Fibroblast of lung (primary cell): ENCODE measurements at regions not wholly inside any gene's neighbourhood (a gene's known extent, or its start where the extent isn't known, plus 50 kb on each side); places are given as distances from the start of the nearest gene placed in this dataset.

ENCODE experiments used
- DNase-seq, 2 donors: peaks; one replicate each; pipeline versions ENCODE4 v3.0.0 to v3.0.0-alpha.2; 2010; ENCODE audit warnings: low read depth in 2 of 2
- H2AFZ ChIP-seq: 2 replicates; pipeline ENCODE4 v1.5.1; 2012; ENCODE audit warnings: low read length, control low read depth, inconsistent platforms
- H3K27ac ChIP-seq: 2 replicates; pipeline ENCODE4 v1.5.1; 2011; ENCODE audit warnings: low read length, control low read depth; ENCODE audit not compliant: insufficient read depth
- H3K27me3 ChIP-seq: 2 replicates; pipeline ENCODE4 v1.5.1; 2011; ENCODE audit warnings: mild to moderate bottlenecking, low read length; ENCODE audit not compliant: control insufficient read depth, insufficient read depth
- H3K36me3 ChIP-seq: 2 replicates; pipeline ENCODE4 v1.5.1; 2011; ENCODE audit warnings: low read length; ENCODE audit not compliant: control insufficient read depth, insufficient read depth
- H3K4me1 ChIP-seq: 2 replicates; pipeline ENCODE4 v1.5.1; 2011; ENCODE audit warnings: low read length; ENCODE audit not compliant: control insufficient read depth, insufficient read depth; ENCODE audit errors: extremely low read depth
- H3K4me2 ChIP-seq: 2 replicates; pipeline ENCODE4 v1.5.1; 2011; ENCODE audit warnings: low read length, control low read depth; ENCODE audit not compliant: insufficient read depth; ENCODE audit errors: extremely low read depth
- H3K4me3 ChIP-seq, 4 experiments: fragments of 200-600 bp in 1 of 4; sonication (generic) in 1 of 4; replicated peaks in 1 of 4; 2 replicates each; pipeline ENCODE4 v1.5.1; 2011 to 2016; ENCODE audit warnings: low read length in 4 of 4, low read depth in 3 of 4, mild to moderate bottlenecking in 3 of 4, control low read depth in 2 of 4, inconsistent platforms in 1 of 4, mixed read lengths in 1 of 4; ENCODE audit not compliant: insufficient read depth in 1 of 4; ENCODE audit errors: control extremely low read depth in 1 of 4
- H3K79me2 ChIP-seq: 2 replicates; pipeline ENCODE4 v1.5.1; 2012; ENCODE audit warnings: mild to moderate bottlenecking, low read length, inconsistent platforms; ENCODE audit not compliant: control insufficient read depth, insufficient read depth
- H3K9ac ChIP-seq: 2 replicates; pipeline ENCODE4 v1.5.1; 2011; ENCODE audit warnings: mild to moderate bottlenecking, low read length, control low read depth; ENCODE audit not compliant: insufficient read depth
- H3K9me3 ChIP-seq: 2 replicates; pipeline ENCODE4 v1.5.1; 2012; ENCODE audit warnings: low read depth, low read length; ENCODE audit not compliant: control insufficient read depth, insufficient read depth
- H4K20me1 ChIP-seq: 2 replicates; pipeline ENCODE4 v1.5.1; 2011; ENCODE audit warnings: low read length; ENCODE audit not compliant: control insufficient read depth, insufficient read depth; ENCODE audit errors: extremely low read depth
- EZH2 ChIP-seq: IDR thresholded peaks from 2 replicates; pipeline ENCODE4 v1.5.1; 2012; ENCODE audit warnings: low read length, control low read depth, mild to moderate bottlenecking; ENCODE audit errors: missing control alignments
- TF ChIP-seq, protein P1 (sequence below), 2 donors: IDR thresholded peaks in 1 of 2; conservative IDR thresholded peaks in 1 of 2; 1 replicate in 1 of 2; 2 replicates in 1 of 2; pipeline ENCODE4 v1.5.1; 2011 to 2012; ENCODE audit warnings: low read length in 2 of 2, control low read depth in 1 of 2, inconsistent platforms in 1 of 2, low read depth in 1 of 2, mild to moderate bottlenecking in 1 of 2

DNA sequence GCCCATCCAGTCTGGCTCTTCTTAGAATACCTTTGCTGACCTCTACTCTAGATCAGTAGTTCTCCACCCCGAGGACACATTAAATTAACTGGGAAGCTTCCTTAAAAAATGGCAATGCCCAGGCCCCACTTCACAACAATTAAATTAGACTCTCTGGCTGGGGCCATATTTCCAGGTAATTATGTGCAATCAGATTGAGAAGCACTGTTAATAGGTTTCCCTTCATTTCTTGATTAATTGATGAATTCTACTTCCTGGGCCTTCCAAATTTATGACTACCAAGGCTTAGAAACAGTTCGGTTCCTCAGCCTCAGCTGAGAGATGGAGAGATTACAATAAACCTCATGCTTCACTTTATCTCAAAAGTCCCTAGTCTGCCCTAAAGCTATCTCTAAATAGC is 71.7 kb upstream of the LIMCH1 start:
- H3K79me2 ChIP-seq, result no peaks in the 10 kb centered on the region
- no peak overlapping the region for H3K9ac ChIP-seq
- no peak for TF ChIP-seq EZH2
- TF ChIP-seq, protein P1, sequence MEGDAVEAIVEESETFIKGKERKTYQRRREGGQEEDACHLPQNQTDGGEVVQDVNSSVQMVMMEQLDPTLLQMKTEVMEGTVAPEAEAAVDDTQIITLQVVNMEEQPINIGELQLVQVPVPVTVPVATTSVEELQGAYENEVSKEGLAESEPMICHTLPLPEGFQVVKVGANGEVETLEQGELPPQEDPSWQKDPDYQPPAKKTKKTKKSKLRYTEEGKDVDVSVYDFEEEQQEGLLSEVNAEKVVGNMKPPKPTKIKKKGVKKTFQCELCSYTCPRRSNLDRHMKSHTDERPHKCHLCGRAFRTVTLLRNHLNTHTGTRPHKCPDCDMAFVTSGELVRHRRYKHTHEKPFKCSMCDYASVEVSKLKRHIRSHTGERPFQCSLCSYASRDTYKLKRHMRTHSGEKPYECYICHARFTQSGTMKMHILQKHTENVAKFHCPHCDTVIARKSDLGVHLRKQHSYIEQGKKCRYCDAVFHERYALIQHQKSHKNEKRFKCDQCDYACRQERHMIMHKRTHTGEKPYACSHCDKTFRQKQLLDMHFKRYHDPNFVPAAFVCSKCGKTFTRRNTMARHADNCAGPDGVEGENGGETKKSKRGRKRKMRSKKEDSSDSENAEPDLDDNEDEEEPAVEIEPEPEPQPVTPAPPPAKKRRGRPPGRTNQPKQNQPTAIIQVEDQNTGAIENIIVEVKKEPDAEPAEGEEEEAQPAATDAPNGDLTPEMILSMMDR (conservative IDR thresholded peaks at IDR 0.05 in 1 of 2, IDR thresholded peaks at IDR 0.05 in 1 of 2; ENCODE audit: low read depth in 1 of 2, low read length in 2 of 2), result no peak
- H4K20me1 ChIP-seq, result no peaks in the 10 kb centered on the region
- no peaks in the 10 kb centered on the region for H3K4me1 ChIP-seq
- no peaks in the 10 kb centered on the region for H3K36me3 ChIP-seq
- no peak overlapping the region for H3K4me3 ChIP-seq
- H3K27me3 ChIP-seq, result no peaks in the 10 kb centered on the region
- no peaks in the 10 kb centered on the region for H3K9me3 ChIP-seq
- no peak overlapping the region for H3K27ac ChIP-seq
- no peak for DNase-seq
- no peak overlapping the region for H3K4me2 ChIP-seq
- no peak overlapping the region for H2AFZ ChIP-seq

DNA sequence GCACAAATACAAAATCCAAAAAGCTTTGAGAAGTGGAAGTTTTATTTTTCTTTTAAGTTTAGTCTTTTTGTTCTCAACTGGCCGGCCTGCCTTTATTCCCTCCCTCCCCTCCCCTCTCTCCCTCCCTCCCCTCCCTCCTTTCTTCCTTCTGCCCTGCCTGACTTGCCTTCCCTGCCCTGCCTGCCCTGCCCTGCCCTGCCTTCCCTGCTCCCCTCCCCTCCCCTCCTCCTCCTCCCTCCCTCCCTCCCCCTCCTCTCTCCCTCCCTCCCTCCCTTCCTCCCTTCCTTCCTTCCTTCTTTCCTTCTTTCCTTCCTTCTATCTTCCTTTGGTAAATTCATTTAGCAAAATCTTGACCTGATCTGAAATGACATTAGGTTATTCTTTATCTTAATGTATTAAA is 69.8 kb upstream of the LIMCH1 start:
- TF ChIP-seq, protein P1 (conservative IDR thresholded peaks at IDR 0.05 in 1 of 2, IDR thresholded peaks at IDR 0.05 in 1 of 2; ENCODE audit: low read depth in 1 of 2, low read length in 2 of 2), result no peak
- TF ChIP-seq EZH2, result no peak
- H3K9me3 ChIP-seq, result no peaks in the 10 kb centered on the region
- H3K27me3 ChIP-seq, result no peaks in the 10 kb centered on the region
- H3K4me3 ChIP-seq, result no peak overlapping the region
- no peaks in the 10 kb centered on the region for H4K20me1 ChIP-seq
- H3K27ac ChIP-seq, result no peak overlapping the region
- no peak overlapping the region for H3K4me2 ChIP-seq
- DNase-seq, result no peak
- no peaks in the 10 kb centered on the region for H3K36me3 ChIP-seq
- no peaks in the 10 kb centered on the region for H3K4me1 ChIP-seq
- H3K79me2 ChIP-seq, result no peaks in the 10 kb centered on the region
- no peak overlapping the region for H3K9ac ChIP-seq
- no peak overlapping the region for H2AFZ ChIP-seq

DNA sequence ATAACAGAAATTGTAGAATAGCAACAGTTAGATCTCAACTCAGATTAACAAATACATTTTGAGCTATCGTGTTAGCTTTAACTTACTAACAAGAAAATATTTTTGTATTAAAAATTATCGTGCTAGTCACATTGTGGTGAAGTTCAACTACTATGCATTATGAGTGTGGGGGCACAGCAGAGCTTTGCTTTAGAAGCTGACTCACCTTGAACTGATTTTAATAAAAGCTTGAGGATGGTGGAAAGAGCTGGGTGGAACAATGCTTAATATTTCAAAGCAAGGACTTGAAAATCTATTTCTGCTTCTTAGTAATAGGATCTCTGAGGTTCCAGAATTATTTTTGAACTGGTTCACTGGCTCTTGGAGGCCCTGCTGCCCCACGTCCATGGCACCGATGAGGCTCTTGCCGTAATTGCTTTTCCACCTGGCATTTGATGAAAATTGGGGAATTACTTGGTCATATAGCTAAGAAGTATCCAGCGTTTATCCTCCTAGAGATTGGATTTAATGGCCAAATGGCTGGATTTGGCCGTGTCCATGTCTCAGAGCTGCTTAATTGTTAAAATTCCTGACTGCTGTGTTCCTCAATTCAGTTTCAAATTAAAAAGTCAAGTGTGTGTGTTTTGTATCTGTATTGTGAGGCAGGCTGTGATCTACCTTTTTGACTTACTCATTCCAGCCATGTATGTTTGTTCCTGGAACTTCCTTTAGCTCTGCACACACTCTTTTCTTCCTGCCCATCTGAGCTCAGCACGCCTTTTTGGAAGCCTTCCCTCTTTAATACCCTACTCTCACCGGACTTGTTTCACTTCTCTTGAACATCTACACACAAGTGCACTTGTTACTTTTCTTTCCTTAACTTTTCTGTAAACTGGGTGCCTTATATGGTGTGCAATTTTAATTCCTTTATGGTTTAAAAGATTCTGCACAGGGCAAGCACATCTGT is 66.6 kb upstream of the LIMCH1 start:
- Histone ChIP-seq H3K36me3 (no peaks in the 10 kb centered on the region), H3K4me2 (no peak overlapping the region), H4K20me1 (no peaks in the 10 kb centered on the region), H3K27ac (no peak overlapping the region), H2AFZ (no peak overlapping the region), H3K79me2 (no peaks in the 10 kb centered on the region), H3K4me1 (no peaks in the 10 kb centered on the region), H3K9me3 (no peaks in the 10 kb centered on the region), H3K9ac (no peak overlapping the region), H3K4me3 (no peak overlapping the region), H3K27me3 (no peaks in the 10 kb centered on the region)
- no peak for DNase-seq
- TF ChIP-seq EZH2, result no peak
- TF ChIP-seq, protein P1 (conservative IDR thresholded peaks at IDR 0.05 in 1 of 2, IDR thresholded peaks at IDR 0.05 in 1 of 2; ENCODE audit: low read depth in 1 of 2, low read length in 2 of 2), result no peak
